KOPT-K1 (cell line): ENCODE measurements at regions not wholly inside any gene's neighbourhood (a gene's known extent, or its start where the extent isn't known, plus 50 kb on each side); places are given as distances from the start of the nearest gene placed in this dataset.

ENCODE experiments used
- H3K27ac ChIP-seq: fragments of 200-600 bp; sonication (generic); 2 replicates; pipeline ENCODE4 v1.5.1; 2016; ENCODE audit warnings: antibody characterized with exemption, mild to moderate bottlenecking, low read depth, low read length; ENCODE audit not compliant: poor library complexity, severe bottlenecking
- H3K36me3 ChIP-seq: fragments of 200-600 bp; sonication (generic); 2 replicates; pipeline ENCODE4 v1.5.1; 2017; ENCODE audit warnings: antibody characterized with exemption, mild to moderate bottlenecking, low read length, moderate library complexity; ENCODE audit not compliant: insufficient read depth
- H3K9me3 ChIP-seq: fragments of 200-600 bp; sonication (generic); 2 replicates; pipeline ENCODE4 v1.5.1; 2017; ENCODE audit warnings: antibody characterized with exemption, low read length, mild to moderate bottlenecking; ENCODE audit not compliant: insufficient read depth, poor library complexity, severe bottlenecking

DNA sequence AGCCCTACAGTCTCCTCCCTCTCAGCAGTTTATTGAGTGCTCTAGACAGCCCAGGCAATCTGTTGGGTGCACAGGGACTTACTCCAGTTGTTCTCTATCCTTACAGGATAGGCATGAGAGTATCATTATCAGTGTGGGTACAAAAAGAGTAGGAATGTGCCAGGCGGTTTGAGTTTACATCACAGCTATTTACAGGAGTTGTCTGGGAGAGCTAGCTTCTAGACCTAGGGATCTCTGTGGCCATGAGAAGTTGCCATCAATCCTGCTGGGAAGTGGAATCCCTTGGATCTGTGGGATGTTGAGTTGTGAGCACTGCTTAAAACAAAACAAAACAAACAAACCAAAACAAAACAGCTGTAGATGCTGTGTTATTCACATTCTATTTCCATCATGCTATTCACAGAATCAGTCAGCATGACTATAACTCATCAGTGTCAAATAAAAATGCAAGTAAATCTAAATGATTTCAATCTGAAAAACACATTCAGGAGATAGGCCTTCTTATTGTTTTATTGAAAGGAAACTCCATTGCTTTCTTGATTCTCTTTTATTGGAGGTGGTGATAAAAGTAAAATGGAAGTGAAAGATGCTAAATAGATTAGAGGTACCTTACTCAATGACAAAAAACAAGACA, 552.4 kb upstream of the ZNF608 start:
- Histone ChIP-seq H3K27ac (no peak overlapping the region), H3K9me3 (no peaks in the 10 kb centered on the region), H3K36me3 (no peaks in the 10 kb centered on the region)

DNA sequence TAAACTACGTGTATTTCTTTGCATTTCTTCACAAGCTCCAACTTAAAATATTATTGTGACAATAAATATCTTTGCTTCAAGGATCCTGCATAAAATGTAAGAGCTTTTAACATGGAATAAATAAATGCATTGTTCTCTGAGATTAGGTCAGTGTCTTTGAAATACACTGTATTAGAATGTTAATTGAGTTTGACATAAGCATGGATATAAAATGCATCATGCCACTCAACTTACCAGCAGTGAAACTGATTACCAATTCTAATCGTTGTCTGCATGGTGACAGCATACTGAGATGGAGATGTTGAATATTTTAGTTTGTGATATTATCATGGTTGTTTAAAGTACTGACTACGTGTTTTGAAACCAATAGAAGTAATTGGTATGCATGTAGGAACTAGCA, 555.3 kb upstream of the ZNF608 start:
- H3K27ac ChIP-seq = no peak overlapping the region
- no peaks in the 10 kb centered on the region for H3K9me3 ChIP-seq
- H3K36me3 ChIP-seq = no peaks in the 10 kb centered on the region

- Histone ChIP-seq H3K36me3 (no peaks in the 10 kb centered on the region), H3K27ac (no peak overlapping the region), H3K9me3 (no peaks in the 10 kb centered on the region)
Observed at GRCh38 chr5:125302577-125302976, 556.1 kb upstream of the ZNF608 start.

DNA sequence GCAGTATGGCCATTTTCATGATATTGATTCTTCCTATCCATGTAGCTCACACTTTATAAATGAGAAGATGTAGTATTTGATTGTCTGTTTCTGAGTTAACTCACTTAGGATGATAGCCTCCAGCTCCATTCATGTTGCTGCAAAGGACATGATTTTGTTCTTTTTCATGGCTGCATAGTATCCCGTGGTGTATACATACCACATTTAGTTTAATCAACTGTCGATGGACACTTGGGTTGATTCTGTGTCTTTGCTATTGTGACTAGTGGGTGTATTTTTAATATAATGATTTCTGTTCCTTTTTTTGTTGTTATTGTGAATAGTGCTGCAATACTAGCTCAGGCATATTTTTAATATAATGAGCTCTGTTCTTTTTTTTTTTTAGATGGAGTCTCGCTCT, 560.3 kb upstream of the ZNF608 start:
- Histone ChIP-seq H3K27ac (no peak overlapping the region), H3K36me3 (no peaks in the 10 kb centered on the region), H3K9me3 (no peaks in the 10 kb centered on the region)

GRCh38 chr5:125310749-125311148, 564.3 kb upstream of the ZNF608 start:
- H3K36me3 ChIP-seq = no peaks in the 10 kb centered on the region
- no peaks in the 10 kb centered on the region for H3K9me3 ChIP-seq
- H3K27ac ChIP-seq = no peak overlapping the region

- Histone ChIP-seq H3K9me3 (no peaks in the 10 kb centered on the region), H3K27ac (no peak overlapping the region)
Observed at GRCh38 chr5:125311743-125312142, 565.3 kb upstream of the ZNF608 start.

GRCh38 chr5:125313555-125313954, 567.1 kb upstream of the ZNF608 start:
- no peaks in the 10 kb centered on the region for H3K9me3 ChIP-seq
- H3K36me3 ChIP-seq = no peaks in the 10 kb centered on the region
- H3K27ac ChIP-seq = no peak overlapping the region

More at GRCh38 chr5:125311743-125312142, 565.3 kb upstream of the ZNF608 start:
- H3K36me3 ChIP-seq = no peaks in the 10 kb centered on the region

DNA sequence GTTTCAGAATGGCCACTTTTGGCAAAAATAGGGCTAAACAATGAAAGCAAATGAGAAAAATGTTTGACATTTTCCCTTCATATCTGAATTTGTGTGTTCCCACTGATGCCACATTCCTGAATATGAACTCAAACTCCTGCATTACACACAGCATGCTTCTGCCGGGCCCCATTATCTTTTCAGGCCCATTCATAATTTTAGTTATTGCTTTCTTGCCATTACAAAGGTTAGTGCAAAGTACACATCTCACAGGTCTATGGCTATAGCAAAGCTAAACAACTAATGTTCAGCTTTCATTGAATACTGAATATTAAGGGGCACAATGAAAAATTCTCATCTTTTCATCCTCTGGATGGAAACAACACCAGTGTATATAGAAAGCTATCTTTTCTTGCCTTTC, 568.9 kb upstream of the ZNF608 start:
- H3K36me3 ChIP-seq = no peaks in the 10 kb centered on the region
- no peaks in the 10 kb centered on the region for H3K9me3 ChIP-seq
- no peak overlapping the region for H3K27ac ChIP-seq

GRCh38 chr5:125316391-125316790, 570.0 kb upstream of the ZNF608 start:
- H3K36me3 ChIP-seq = no peaks in the 10 kb centered on the region
- H3K27ac ChIP-seq = no peak overlapping the region
- H3K9me3 ChIP-seq = no peaks in the 10 kb centered on the region

- no peaks in the 10 kb centered on the region for H3K36me3 ChIP-seq
- H3K9me3 ChIP-seq = no peaks in the 10 kb centered on the region
- H3K27ac ChIP-seq = no peak overlapping the region
Observed at GRCh38 chr5:125316915-125317535, 570.6 kb upstream of the ZNF608 start.

DNA sequence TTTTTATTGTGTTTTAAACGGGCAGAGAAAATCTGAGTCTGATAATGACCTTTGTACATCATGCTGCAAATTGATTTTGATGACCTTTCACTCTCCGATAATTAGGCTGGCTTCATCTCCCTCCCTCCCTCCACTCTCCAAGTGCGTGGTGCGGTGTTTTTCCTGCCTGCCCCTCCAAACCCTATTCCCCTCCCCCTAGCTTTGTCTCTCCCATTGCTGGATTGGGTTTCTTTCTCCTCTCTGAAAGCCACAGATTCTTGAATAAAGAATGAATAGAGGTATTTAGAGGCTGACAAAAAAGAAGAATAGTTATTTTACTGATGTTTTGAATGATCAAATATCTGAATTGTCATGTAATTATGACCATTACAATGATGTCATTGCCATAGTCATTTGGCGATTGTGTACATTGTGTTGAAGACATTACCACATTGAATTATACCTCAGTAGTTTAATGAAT, 571.1 kb upstream of the ZNF608 start:
- no peaks in the 10 kb centered on the region for H3K9me3 ChIP-seq
- no peaks in the 10 kb centered on the region for H3K36me3 ChIP-seq
- no peak overlapping the region for H3K27ac ChIP-seq

GRCh38 chr5:125321654-125322053, 575.2 kb upstream of the ZNF608 start:
- no peaks in the 10 kb centered on the region for H3K9me3 ChIP-seq
- H3K27ac ChIP-seq = no peak overlapping the region
- H3K36me3 ChIP-seq = no peaks in the 10 kb centered on the region

DNA sequence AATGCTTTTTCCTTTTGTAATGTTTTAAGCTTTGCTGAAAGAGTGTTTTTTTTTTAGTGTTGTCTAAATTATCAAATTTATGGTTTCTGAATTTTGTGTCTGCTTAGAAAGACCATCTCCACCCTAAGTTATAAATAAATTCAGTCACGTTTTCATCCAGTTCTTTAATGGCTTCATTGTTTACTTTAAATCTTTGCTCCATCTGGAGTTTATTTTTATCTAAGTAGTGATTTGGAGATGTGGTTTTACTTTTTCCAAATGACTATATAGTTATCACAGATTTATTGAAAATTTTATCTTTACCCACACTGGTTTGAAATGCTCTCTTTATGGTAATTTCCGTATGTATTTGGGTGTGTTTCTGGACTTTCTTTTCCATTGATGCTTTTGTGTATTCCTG, 577.2 kb upstream of the ZNF608 start:
- H3K27ac ChIP-seq = no peak overlapping the region

DNA sequence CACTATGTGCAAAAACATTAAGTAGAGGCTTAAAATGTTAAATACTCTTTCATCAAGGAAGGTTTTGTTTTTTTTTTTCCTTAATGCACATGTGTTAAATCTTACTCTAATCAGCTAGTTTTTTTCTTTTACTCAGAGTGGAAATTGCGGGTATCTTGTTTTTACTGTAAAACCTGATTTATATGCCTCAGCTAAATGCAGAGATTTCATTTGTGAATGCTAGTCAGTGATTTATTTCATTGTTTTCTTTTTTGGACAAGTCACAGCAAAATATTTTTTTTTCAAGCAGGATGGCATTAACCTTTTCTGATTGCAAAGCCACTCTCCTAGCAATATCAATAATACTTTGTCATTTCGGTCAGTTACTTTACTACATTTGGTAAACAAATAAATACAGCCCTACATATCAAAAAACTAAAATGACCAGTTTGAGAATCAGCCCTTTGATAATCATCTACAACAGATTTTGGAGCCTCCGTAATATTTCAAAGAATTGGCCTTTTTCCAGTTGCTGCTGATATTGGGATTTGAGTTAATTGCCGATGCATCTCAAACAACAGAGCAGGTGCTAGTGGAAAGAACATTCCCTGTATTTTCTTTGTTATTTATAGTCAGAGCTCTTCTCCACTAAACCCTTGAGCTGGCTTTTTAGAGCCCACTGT, 579.2 kb upstream of the ZNF608 start:
- Histone ChIP-seq H3K9me3 (no peaks in the 10 kb centered on the region), H3K27ac (no peak overlapping the region), H3K36me3 (no peaks in the 10 kb centered on the region)

More for the DNA sequence above, 577.2 kb upstream of the ZNF608 start:
- H3K36me3 ChIP-seq = no peaks in the 10 kb centered on the region
- H3K9me3 ChIP-seq = no peaks in the 10 kb centered on the region

GRCh38 chr5:125326150-125326510, 579.7 kb upstream of the ZNF608 start:
- no peaks in the 10 kb centered on the region for H3K9me3 ChIP-seq
- H3K27ac ChIP-seq = no peak overlapping the region
- H3K36me3 ChIP-seq = no peaks in the 10 kb centered on the region

GRCh38 chr5:125327676-125328075, 581.2 kb upstream of the ZNF608 start:
- Histone ChIP-seq H3K9me3 (no peaks in the 10 kb centered on the region), H3K36me3 (no peaks in the 10 kb centered on the region), H3K27ac (no peak overlapping the region)
